Gastrocnemius medialis (tissue), 4 donors: ENCODE measurements at regions not wholly inside any gene's neighbourhood (a gene's known extent, or its start where the extent isn't known, plus 50 kb on each side); places are given as distances from the start of the nearest gene placed in this dataset.

Source experiments
- POLR2A ChIP-seq, 2 donors: fragments of 450-650 bp; IDR thresholded peaks; one replicate each; pipeline ENCODE4 v1.6.1; 2017; ENCODE audit warnings: antibody characterized with exemption in 2 of 2, mild to moderate bottlenecking in 2 of 2, moderate library complexity in 2 of 2
- TF ChIP-seq, protein P1 (sequence below), 5 experiments: fragments of 450-650 bp in 3 of 5; fragments of 200-600 bp in 2 of 5; sonication (generic) in 2 of 5; IDR thresholded peaks in 4 of 5; conservative IDR thresholded peaks in 1 of 5; 1 replicate in 4 of 5; 2 replicates in 1 of 5; pipeline ENCODE4 v1.5.1; 2016 to 2019; ENCODE audit warnings: antibody characterized with exemption in 5 of 5, mild to moderate bottlenecking in 3 of 5, moderate library complexity in 3 of 5

- TF ChIP-seq, protein P1, sequence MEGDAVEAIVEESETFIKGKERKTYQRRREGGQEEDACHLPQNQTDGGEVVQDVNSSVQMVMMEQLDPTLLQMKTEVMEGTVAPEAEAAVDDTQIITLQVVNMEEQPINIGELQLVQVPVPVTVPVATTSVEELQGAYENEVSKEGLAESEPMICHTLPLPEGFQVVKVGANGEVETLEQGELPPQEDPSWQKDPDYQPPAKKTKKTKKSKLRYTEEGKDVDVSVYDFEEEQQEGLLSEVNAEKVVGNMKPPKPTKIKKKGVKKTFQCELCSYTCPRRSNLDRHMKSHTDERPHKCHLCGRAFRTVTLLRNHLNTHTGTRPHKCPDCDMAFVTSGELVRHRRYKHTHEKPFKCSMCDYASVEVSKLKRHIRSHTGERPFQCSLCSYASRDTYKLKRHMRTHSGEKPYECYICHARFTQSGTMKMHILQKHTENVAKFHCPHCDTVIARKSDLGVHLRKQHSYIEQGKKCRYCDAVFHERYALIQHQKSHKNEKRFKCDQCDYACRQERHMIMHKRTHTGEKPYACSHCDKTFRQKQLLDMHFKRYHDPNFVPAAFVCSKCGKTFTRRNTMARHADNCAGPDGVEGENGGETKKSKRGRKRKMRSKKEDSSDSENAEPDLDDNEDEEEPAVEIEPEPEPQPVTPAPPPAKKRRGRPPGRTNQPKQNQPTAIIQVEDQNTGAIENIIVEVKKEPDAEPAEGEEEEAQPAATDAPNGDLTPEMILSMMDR (IDR thresholded peaks at IDR 0.05 in 4 of 5, conservative IDR thresholded peaks at IDR 0.05 in 1 of 5) = no peak
- no peak for TF ChIP-seq POLR2A (IDR thresholded peaks at IDR 0.05)
Measured at GRCh38 chr3:182325213-182325950, 467.9 kb upstream of the ATP11B start.
